ENCODE measurements at regions not wholly inside any gene's neighbourhood (a gene's known extent, or its start where the extent isn't known, plus 50 kb on each side); places are given as distances from the start of the nearest gene placed in this dataset.
"Not testable (repeated sequence)": the region's sequence is repeated elsewhere in the genome, so short reads cannot be mapped to it uniquely, and the experiment has no call there.

DNA sequence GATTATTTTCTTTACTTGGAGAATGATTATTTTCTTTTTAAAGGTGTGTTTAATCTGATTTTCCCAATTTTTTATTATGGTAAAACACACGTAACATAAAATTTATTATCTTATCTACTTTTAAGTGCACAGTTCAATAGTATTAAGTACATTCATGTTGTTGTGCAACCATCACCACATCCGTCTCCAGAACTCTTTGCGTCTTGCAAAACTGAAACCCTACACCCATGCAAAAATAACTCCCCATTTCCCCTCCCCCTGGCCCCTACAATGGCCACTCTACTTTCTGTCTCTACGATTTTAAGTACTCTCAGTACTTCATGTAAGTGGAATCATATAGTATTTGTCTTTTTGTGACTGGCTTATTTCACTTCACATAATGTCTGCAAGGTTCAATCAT is 230.7 kb downstream of the SATB1 start:
- DNase-seq (ENCODE audit: low read depth, low spot score), result no peak

DNA sequence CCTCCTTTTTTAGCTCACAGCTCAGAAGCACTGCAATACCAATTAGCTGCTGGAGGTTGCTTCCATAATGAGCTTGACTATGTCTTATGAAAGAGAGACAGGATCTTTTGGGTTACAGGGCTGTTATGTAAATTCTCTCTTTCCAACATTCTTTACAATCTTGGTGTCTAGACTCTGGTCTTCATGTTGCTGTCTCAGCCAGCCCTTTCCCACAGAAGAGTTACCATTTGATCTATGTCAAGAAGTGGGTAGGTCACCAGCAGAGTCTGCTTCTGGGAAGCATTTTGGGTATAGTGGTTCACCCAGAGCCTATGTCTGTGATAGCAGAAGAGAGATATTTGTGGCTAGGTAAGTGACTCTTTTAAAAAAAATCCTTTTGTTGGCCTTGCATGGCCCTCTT is 234.5 kb downstream of the SATB1 start:
- no peak for DNase-seq (ENCODE audit: low read depth, low spot score)

DNA sequence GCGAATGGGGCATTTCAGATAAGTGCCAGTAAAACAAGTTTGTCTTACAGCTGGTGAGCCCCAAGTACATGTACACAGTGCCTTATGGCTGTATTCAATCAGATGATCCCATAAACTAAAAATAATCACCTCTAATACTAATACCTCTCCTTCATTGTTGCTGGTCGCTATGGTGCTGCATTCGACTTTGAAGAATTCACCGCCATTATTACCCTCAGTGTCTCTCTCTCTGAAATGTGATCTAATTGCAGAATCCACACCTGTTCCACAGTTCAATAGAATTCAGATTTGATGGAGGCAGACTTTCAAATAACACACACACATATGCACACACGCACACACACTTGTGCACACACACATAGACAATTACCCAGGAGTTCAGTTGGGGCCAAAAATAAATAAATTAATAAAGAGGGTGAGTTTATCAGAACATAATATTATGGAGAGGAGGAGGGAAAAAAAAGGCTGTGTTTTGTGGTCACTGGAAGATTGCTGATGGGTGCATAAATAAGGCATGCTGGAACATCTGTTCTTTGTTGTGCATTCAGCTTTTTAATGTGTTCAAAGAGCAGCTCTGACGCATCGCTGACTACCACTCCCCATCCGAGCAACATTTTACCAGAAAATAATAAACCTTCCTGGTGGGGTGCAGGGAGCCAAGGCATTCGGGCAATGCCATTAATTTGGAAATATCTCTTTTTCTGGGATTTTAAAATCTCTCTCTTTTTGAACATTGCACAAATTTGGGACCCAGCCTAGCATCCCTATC is 235.7 kb downstream of the SATB1 start:
- no peak for DNase-seq (ENCODE audit: low read depth, low spot score)

DNA sequence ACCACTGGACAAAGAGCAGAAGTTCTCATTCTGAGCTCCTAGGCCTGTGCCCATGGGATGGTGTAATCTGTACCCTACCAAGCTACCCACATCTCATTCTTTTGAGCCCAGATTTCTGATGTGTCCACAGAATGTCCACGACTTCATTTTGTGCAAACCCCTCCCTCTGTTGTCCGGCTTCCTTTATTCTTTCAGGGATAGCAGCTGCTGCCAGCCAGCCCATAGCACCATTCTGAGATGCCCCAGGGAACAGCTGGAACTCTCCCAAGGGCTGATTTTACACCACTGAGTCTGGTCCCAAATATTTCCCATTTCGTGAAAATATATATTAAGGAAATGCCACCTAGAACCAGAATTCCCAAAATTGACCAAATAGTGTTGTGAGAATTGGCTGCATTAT is 236.6 kb downstream of the SATB1 start:
- DNase-seq (ENCODE audit: low read depth, low spot score), result no peak

GRCh38 chr3:18185624-18186023 is 239.5 kb downstream of the SATB1 start:
- no peak for DNase-seq (ENCODE audit: low read depth, low spot score)

- DNase-seq (ENCODE audit: low read depth, low spot score), result not testable (repeated sequence)
Measured at GRCh38 chr3:18182923-18183322, 242.2 kb downstream of the SATB1 start.

DNA sequence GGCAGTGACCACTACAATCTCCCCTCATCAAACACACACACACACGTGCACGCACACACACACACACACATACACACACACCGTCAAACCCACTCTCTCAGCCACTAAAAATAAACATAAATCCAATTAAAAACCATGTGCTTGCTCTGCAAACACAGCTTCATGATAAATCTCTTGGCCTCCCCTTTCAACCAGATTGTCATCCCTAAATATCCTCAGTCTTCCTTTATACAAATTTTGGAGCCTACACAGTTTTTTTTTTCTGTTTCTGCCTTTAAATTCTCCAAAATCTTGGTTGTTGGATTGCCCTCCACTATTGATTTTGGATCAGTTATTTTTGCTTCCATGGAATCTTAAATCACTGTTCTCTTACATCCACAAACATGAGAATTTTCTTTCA is 245.6 kb downstream of the SATB1 start:
- DNase-seq (ENCODE audit: low read depth, low spot score), result no peak

DNA sequence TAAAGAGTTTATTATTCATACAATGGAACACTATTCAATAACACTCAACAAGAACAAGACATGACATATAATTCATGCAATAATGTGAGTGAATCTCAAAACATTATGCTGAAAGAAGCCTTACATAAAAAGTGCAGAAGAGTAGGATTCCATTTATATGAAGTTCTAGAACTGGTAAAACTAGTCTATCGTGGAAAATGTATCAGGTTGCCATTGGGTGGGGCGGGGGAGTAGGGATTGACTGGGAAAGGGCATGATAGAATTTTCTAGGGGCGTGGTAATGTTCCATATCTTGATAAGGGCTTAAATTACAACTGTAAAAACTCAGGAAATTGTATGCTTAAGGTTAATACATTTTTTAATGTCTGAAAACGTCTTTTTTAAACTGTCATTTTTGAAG is 247.9 kb downstream of the SATB1 start:
- DNase-seq (ENCODE audit: low read depth, low spot score), result no peak

DNA sequence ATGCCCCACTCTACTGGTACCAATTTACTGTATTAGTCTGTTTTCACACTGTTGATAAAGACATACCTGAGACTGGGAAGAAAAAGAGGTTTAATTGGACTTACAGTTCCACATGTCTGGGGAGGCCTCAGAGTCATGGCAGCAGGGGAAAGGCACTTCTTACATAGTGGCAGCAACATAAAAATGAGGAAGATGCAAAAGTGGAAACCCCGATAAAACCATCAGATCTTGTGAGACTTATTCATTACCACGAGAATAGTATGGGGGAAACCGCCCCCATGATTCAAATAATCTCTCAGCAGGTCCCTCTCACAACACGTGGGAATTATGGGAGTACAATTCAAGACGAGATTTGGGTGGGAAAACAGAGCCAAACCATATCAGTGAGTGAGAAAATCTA is 251.2 kb downstream of the SATB1 start:
- DNase-seq (ENCODE audit: low read depth, low spot score), result not testable (repeated sequence)

- no peak for DNase-seq (ENCODE audit: low read depth, low spot score)
Measured at GRCh38 chr3:18159681-18160080, 265.5 kb downstream of the SATB1 start.

DNA sequence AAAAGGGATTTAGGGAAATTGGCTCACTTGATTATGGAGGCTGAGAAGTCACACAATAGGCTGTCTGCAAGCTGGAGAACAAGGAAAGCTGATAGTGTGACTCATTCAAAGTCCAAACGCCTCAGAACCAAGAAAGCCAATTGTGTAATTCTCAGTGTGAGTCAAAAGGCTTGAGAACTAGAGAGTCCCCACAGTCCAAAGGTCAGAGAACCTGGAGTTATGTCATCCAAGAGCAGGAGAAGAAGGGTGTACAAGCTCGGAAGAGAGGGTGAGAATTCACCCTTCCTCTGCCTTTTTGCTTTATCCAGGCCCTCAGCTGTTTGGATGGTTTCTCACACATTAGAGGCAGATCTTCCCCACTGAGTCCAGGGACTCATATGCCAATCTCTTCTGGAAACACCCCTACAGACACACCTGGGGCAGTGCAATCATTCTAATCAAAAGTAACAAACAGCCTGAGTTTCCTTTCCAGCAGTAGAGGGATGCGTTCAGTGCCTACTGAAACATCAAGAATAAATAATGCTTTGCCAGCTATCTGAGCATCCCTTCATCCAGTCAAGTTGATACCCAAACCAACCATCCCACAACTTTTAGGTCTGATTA is 271.5 kb downstream of the SATB1 start:
- no peak for DNase-seq (ENCODE audit: low read depth, low spot score)

DNA sequence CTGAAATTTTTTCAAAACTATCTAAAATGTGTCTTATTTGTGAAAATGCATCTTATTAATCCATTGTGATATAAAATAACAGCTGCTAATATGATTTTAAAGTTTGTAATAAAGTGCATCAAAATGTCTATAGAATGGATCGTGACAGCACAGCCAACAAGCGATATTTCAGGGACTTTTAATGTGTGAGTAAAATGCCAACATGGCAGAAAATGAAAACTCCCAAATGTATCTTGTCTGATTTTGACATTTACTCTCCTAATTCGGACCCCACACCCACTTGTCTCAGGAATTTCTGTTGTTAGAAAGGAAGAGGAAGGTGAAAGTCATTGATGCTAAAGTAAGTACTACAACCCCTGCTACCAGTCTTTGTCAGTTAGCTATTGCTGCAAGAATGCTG is 273.9 kb downstream of the SATB1 start:
- no peak for DNase-seq (ENCODE audit: low read depth, low spot score)

DNA sequence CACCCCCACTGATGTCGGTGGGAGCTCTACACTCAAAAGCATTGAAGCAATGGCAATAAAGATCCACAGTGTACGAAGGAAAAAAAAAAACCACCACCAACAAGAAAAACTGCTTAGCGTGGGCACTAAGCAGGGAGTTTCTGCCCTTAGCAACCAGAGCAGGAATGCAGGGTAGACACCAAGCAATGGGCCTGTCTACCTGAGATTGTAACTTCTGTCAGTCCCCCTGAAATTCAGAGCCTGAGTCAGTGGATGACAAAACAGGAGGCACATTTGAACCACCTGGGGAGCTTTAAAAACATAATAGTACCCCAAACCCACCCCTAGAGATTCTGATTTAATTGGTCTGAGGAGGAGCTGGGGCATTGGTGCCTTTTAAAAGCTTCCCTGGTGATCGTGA is 275.2 kb downstream of the SATB1 start:
- no peak for DNase-seq (ENCODE audit: low read depth, low spot score)

DNA sequence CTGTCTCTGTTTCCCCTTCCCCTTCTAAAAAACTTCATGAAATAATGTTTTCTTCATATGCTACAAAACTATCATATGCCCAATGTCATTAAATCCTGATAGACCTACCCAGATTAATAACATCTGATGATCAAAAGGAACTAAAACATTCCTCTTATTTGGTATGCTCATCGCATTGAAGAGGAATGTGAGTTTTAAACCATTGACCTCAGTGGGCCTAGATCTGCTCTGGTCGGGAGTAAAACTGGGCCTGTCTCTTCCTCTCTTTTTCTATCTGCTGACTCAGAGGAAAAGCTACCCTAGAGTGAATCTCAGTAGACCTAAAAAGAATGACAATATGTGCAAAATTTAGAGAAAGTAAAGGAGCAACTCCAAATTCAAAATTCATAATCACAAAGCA is 275.8 kb downstream of the SATB1 start:
- DNase-seq (ENCODE audit: low read depth, low spot score), result no peak

DNA sequence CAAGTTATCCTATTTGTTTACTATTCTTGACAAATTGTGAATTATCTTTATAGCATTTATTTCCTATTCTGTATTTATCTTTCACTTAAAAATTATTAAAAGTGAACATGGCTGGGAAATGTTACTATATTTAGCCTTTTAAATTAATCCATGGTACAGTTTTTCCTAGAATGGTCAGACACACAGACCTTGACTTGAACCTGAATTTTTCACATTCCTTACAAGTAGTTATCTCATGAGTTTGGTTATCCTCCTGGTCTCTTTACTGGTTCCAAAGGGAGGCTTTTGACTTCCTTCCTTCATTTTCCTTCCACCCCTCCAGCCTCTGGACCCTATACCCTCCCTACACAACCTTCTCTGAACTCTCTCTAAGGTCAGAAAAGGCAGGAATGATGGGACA is 280.6 kb downstream of the SATB1 start:
- DNase-seq (ENCODE audit: low read depth, low spot score), result no peak

- DNase-seq (ENCODE audit: low read depth, low spot score), result no peak
Measured at GRCh38 chr3:18143258-18143780, 281.8 kb downstream of the SATB1 start.

DNA sequence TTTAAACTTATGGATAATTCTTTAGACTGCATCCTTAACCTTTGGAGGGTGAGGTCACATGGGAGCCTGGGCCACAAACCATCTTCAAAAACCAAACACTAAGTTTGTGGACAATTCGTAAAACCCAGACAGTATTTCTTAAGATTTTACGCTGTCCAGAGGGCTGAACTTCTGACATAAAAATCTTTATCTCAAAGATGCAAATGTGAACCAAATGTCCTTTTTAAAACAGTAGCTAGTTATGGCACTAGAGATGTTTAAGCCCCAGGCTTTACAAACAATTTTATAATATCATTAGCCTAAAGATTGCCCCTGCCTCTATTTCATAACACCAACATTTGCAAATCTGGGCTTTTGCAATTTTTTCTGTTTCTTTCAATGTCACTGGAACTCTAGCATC is 287.2 kb downstream of the SATB1 start:
- no peak for DNase-seq (ENCODE audit: low read depth, low spot score)

DNA sequence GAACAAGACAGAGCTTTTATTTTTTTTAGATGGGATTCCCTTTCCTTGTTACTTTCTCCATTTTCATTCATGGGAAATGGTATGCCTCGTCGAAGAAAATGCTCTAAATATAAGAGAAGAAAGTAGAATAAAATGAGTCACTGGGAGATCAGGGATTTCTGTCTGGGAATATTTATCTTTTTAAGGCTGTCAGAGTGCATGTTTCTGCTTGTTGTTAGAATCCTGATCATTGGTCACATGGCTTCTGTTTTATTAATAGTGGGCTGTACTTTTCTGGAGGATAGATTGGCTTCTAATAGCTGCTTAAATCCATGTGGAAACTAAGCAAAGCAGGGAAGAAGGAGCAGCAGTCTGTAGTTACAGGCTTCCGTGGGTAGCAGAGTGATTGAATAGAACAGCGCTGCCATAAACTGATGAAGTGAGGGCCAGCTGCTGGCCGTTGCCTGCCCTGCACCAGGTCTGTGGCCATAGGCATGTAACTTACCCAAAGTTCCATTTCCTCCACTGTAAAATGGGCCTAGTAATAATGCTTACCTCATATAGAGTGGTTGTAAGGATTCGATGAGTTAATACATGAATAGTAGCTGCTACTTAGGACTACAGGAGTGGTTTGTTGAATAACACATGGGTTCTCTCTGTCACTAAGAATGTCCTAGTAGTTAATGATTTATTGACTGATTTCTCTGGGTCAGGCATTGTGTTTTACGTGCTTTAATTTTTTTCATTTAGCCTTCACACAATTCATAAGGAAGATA is 289.9 kb downstream of the SATB1 start:
- no peak for DNase-seq (ENCODE audit: low read depth, low spot score)

DNA sequence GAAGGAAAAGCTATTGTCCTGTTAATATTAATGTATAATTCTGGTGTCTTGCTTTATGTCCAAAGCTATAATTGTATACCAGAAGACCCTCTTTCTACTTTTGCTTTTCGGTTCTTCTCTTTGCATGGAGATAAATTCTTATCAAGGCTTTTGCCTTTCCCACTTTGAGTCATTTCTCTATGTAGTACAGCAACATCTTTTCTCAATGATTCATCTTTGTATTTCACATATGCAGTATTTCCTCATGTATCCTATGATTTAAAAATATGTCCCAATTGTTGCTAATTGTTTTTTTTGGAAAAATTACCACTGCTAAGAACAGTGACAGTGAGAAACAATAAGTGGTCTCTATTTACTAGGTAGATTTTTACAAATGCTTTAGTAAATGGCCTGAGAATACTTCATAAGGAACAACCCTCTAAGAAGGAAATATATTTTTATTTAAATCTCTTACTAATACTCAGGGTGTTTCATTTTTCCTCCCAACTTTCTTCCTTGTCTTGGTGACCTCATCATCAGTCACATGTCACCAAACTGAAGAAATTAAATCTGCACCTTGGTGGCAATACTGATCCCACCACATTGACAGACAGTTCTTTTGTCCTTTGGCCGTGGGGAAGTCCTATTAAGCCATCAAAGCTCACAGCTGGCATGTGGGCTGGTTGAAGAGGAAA is 290.6 kb downstream of the SATB1 start:
- no peak for DNase-seq (ENCODE audit: low read depth, low spot score)

DNA sequence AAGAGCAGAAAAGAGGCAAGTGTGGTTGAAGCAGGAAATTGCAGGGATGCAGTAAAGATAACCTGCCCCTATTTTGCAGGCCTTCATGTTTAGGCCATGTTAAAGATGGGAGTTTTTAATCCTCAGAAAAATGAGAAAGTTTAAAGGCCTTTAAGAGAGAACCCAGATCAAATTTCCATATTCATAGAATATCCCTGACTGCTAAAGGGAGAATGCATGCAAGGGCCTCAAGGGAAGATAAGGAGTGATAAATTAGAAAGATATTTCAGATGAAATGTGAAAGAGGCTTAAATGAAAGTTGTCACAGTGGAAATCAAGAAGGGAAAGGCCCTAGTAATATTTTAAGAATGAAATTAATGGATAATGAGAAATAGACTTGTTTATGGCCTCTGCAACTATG is 292.1 kb downstream of the SATB1 start:
- no peak for DNase-seq (ENCODE audit: low read depth, low spot score)

DNA sequence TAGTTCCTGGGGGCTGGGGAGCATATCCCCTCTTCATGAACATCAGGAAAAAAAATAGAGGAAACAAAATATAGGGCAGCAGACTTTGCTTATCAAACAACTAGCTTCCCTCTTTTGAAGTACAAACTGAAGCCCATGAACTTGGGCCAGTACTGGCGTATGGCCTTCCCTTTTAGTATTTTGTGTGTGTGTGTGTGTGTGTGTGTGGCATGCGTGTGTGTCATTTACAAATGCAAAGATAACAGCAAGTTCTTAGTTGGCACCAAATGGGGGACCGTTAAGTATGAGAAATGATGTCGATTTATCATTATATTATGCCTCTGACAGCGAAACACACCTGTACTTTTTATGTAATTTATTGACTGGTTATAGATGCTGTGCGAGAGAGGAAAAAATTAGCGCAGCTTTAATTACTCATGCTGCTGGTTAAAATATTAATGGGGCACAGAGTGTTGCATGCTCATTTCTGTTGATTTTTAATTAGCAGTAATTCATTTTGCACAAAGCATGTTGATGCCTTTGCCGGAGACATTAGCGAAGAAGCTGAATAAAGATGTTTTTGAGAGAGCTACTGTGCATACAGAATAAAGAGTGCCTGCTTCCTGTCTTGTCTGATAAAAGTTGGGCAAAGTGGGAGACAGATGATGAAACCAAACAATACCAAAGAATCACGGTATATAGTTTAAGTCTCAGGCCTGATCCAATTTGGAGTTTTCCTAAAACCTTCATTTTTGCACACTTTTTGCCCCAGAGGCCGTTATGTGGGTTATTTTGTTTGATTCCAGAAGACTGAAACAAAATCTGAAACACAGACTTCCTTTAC is 297.1 kb downstream of the SATB1 start:
- DNase-seq (ENCODE audit: low read depth, low spot score), result no peak

All from ELF-1 (cell line).